Stomach (tissue), 8 donors: ENCODE measurements at regions not wholly inside any gene's neighbourhood (a gene's known extent, or its start where the extent isn't known, plus 50 kb on each side); places are given as distances from the start of the nearest gene placed in this dataset.
A peak's percentile ranks its signal among the peaks of the same experiment; 100 is the strongest.

ENCODE experiments used
- DNase-seq, 2 donors: peaks; one replicate each; pipeline versions ENCODE4 v3.0.0 to v3.0.0-alpha.2; 2013 to 2019
- H3K27ac ChIP-seq, 5 donors: fragments of 200-600 bp in 4 of 5; sonication (generic) in 4 of 5; one replicate each; pipeline ENCODE4 v1.5.1; 2013 to 2019; ENCODE audit warnings: mild to moderate bottlenecking in 1 of 5, moderate library complexity in 1 of 5
- H3K27me3 ChIP-seq, 3 donors: fragments of 200-600 bp; sonication (generic); one replicate each; pipeline ENCODE4 v1.5.1; 2017 to 2019; ENCODE audit warnings: mixed run types in 1 of 3
- H3K36me3 ChIP-seq, 4 donors: fragments of 200-600 bp; sonication (generic); 1 replicate in 3 of 4; 2 replicates in 1 of 4; pipeline ENCODE4 v1.5.1; 2016 to 2019
- H3K4me1 ChIP-seq, 4 donors: fragments of 200-600 bp; sonication (generic); one replicate each; pipeline ENCODE4 v1.5.1; 2016 to 2019
- H3K4me3 ChIP-seq, 4 donors: fragments of 200-600 bp; sonication (generic) in 3 of 4; one replicate each; pipeline ENCODE4 v1.5.1; 2016 to 2019; ENCODE audit warnings: mild to moderate bottlenecking in 1 of 4
- H3K9me3 ChIP-seq, 4 donors: fragments of 200-600 bp; sonication (generic); one replicate each; pipeline ENCODE4 v1.5.1; 2016 to 2019
- EP300 ChIP-seq: sonication (generic); formaldehyde crosslinking; IDR thresholded peaks from one replicate; pipeline ENCODE4 v1.6.1; 2017; ENCODE audit warnings: antibody characterized with exemption
- POLR2A ChIP-seq, 4 donors: fragments of 450-650 bp; IDR thresholded peaks; one replicate each; pipeline ENCODE4 v1.6.1; 2016; ENCODE audit warnings: antibody characterized with exemption in 4 of 4, control low read depth in 2 of 4, mild to moderate bottlenecking in 1 of 4, moderate library complexity in 1 of 4
- POLR2AphosphoS5 ChIP-seq, 3 donors: sonication (generic); formaldehyde crosslinking; IDR thresholded peaks; one replicate each; pipeline ENCODE4 v1.6.1; 2016; ENCODE audit warnings: antibody characterized with exemption in 3 of 3
- WGBS, 5 donors: extraction: QIAGEN DNeasy Blood & Tissue Kit in 3 of 5; methylation state at CpG; one replicate each; pipeline versions ENCODE4 v1.1.5 to v1.1.7; 2013 to 2018; 5-methylcytosine and 5-hydroxymethylcytosine counted together
- intact Hi-C: fragments of 100-400 bp; cut with DNase I; formaldehyde crosslinking; loops from one replicate; pipeline ENCODE4 v1.15.1; 2023; ENCODE audit warnings: low total_unique reads
- TF ChIP-seq, protein P1 (sequence below), 7 experiments: fragments of 450-650 bp in 4 of 7; fragments of 200-600 bp in 3 of 7; sonication (generic) in 3 of 7; IDR thresholded peaks; one replicate each; pipeline ENCODE4 v1.5.1; 2016 to 2019; ENCODE audit warnings: antibody characterized with exemption in 7 of 7, control low read depth in 2 of 7, mild to moderate bottlenecking in 1 of 7
- donor health status: healthy with polysubstance abuse.
- donor health status: Bipolar disorder and iron deficiency.
- donor health status: healthy.

DNA sequence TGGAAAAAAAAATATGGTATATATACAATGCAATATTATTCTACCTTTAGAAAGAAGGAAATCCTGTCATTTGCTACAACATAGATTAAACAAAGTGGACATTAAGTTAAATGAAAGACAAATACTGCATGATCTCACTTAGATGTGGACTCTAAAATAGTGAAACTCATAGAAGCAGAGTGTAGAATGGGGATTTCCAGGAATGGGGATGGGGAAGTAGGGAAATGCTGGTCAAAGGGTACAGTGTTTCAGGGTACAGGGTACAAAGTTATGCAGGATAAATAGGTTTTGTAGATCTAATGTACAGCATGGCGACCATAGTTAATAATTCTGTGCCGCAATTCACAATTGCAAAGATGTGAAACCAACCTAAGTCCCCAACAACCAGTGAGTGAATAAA is 385.5 kb downstream of the SFMBT2 start:
- 96 to 99% (median 98%) methylated on average over 2 of the region's 2 CpGs for WGBS, 5 donors
- H3K27ac ChIP-seq: no peak overlapping the region
- no peaks in the 10 kb centered on the region for H3K27me3 ChIP-seq
- no peak for DNase-seq
- H3K9me3 ChIP-seq: peaks cover 0 to 6% (median 0%) of the 10 kb centered on the region in 4 donors
- no peaks in the 10 kb centered on the region for H3K4me1 ChIP-seq
- no peak overlapping the region for H3K4me3 ChIP-seq
- H3K36me3 ChIP-seq: no peaks in the 10 kb centered on the region
- TF ChIP-seq POLR2A (IDR thresholded peaks at IDR 0.05): no peak
- TF ChIP-seq, protein P1, sequence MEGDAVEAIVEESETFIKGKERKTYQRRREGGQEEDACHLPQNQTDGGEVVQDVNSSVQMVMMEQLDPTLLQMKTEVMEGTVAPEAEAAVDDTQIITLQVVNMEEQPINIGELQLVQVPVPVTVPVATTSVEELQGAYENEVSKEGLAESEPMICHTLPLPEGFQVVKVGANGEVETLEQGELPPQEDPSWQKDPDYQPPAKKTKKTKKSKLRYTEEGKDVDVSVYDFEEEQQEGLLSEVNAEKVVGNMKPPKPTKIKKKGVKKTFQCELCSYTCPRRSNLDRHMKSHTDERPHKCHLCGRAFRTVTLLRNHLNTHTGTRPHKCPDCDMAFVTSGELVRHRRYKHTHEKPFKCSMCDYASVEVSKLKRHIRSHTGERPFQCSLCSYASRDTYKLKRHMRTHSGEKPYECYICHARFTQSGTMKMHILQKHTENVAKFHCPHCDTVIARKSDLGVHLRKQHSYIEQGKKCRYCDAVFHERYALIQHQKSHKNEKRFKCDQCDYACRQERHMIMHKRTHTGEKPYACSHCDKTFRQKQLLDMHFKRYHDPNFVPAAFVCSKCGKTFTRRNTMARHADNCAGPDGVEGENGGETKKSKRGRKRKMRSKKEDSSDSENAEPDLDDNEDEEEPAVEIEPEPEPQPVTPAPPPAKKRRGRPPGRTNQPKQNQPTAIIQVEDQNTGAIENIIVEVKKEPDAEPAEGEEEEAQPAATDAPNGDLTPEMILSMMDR (IDR thresholded peaks at IDR 0.05): no peak
- TF ChIP-seq POLR2AphosphoS5 (IDR thresholded peaks at IDR 0.05): no peak
- TF ChIP-seq EP300: no peak
- intact Hi-C loops: no loop called here

DNA sequence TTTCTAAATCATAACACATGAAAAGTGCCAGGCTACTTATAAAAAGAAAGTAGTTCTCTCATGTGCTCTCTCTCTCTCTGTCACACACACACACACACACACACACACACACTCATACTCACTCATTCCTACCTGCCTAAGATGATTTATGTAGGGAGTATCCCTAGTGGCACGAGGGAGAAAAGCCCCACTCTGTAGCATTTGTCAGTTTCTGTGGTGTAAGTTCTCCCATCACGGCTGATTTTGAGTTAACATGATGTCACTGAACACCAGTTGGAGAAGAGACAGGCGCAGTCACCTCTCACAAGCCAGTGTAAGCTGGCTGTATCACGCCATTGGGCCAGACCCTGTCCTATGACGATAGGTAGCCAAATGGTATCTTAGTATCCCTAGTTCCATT is 395.4 kb downstream of the SFMBT2 start:
- H3K27ac ChIP-seq: no peak overlapping the region
- intact Hi-C loops: no loop called here
- 68 to 78% (median 70%) methylated on average over 5 of the region's 5 CpGs for WGBS, 5 donors
- DNase-seq: no peak
- no peaks in the 10 kb centered on the region for H3K27me3 ChIP-seq
- H3K4me1 ChIP-seq: no peaks in the 10 kb centered on the region
- H3K36me3 ChIP-seq: no peaks in the 10 kb centered on the region
- no peak for TF ChIP-seq EP300
- TF ChIP-seq, protein P1 (IDR thresholded peaks at IDR 0.05): no peak
- peaks cover 0 to 14% (median 2%) of the 10 kb centered on the region in 4 donors for H3K9me3 ChIP-seq
- H3K4me3 ChIP-seq: no peak overlapping the region

GRCh38 chr10:7014721-7015120 is 396.1 kb downstream of the SFMBT2 start:
- 61 to 74% (median 69%) methylated on average over 4 of the region's 4 CpGs for WGBS, 5 donors
- H3K9me3 ChIP-seq: peaks cover 0 to 10% (median 0%) of the 10 kb centered on the region in 4 donors

GRCh38 chr10:7011994-7012393 is 398.8 kb downstream of the SFMBT2 start:
- Histone ChIP-seq H3K27me3 (no peaks in the 10 kb centered on the region), H3K4me1 (no peaks in the 10 kb centered on the region), H3K9me3 (no peaks in the 10 kb centered on the region), H3K27ac (peak overlapping the region in 1 of 5 donors; percentile 16), H3K4me3 (no peak overlapping the region), H3K36me3 (no peaks in the 10 kb centered on the region)
- TF ChIP-seq, protein P1 (IDR thresholded peaks at IDR 0.05): no peak
- TF ChIP-seq POLR2AphosphoS5 (IDR thresholded peaks at IDR 0.05): no peak
- TF ChIP-seq EP300: no peak
- TF ChIP-seq POLR2A (IDR thresholded peaks at IDR 0.05): no peak
- intact Hi-C loops: no loop called here
- WGBS, 5 donors: 32 to 56% (median 34%) methylated on average over 2 of the region's 2 CpGs
- no peak for DNase-seq

More at GRCh38 chr10:7014721-7015120, 396.1 kb downstream of the SFMBT2 start:
- H3K4me1 ChIP-seq: no peaks in the 10 kb centered on the region
- H3K27me3 ChIP-seq: no peaks in the 10 kb centered on the region
- H3K36me3 ChIP-seq: no peaks in the 10 kb centered on the region
- H3K4me3 ChIP-seq: no peak overlapping the region
- TF ChIP-seq, protein P1 (IDR thresholded peaks at IDR 0.05): no peak
- TF ChIP-seq POLR2A (IDR thresholded peaks at IDR 0.05) (no peak), EP300 (no peak)
- DNase-seq: no peak
- intact Hi-C loops: no loop called here
- H3K27ac ChIP-seq: no peak overlapping the region
